ENCODE measurements at regions not wholly inside any gene's neighbourhood (a gene's known extent, or its start where the extent isn't known, plus 50 kb on each side); places are given as distances from the start of the nearest gene placed in this dataset.
"Not testable (repeated sequence)": the region's sequence is repeated elsewhere in the genome, so short reads cannot be mapped to it uniquely, and the experiment has no call there.

DNA sequence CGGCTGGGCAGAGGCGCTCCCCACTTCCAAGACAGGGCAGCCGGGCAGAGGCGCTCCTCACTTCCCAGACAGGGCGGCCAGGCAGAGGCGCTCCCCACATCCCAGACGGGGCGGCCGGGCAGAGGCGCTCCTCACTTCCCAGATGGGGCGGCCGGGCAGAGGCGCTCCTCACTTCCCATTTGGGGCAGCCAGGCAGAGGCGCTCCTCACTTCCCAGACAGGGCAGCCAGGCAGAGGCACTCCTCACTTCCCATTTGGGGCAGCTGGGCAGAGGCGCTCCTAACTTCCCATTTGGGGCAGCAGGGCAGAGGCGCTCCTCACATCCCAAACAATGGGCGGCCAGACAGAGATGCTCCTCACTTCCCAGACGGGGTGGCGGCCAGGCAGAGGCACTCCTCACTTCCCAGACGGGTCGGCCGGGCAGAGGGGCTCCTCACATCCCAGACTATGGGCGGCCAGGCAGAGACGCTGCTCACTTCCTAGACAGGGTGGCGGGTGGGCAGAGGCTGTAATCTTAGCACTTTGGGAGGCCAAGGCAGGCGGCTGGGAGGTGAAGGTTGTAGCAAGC lies 344.4 kb downstream of the TUBA3C start:
- TF ChIP-seq, protein P1, sequence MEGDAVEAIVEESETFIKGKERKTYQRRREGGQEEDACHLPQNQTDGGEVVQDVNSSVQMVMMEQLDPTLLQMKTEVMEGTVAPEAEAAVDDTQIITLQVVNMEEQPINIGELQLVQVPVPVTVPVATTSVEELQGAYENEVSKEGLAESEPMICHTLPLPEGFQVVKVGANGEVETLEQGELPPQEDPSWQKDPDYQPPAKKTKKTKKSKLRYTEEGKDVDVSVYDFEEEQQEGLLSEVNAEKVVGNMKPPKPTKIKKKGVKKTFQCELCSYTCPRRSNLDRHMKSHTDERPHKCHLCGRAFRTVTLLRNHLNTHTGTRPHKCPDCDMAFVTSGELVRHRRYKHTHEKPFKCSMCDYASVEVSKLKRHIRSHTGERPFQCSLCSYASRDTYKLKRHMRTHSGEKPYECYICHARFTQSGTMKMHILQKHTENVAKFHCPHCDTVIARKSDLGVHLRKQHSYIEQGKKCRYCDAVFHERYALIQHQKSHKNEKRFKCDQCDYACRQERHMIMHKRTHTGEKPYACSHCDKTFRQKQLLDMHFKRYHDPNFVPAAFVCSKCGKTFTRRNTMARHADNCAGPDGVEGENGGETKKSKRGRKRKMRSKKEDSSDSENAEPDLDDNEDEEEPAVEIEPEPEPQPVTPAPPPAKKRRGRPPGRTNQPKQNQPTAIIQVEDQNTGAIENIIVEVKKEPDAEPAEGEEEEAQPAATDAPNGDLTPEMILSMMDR (IDR thresholded peaks at IDR 0.05; ENCODE audit: low read depth, low read length) = not testable (repeated sequence)
- TF ChIP-seq EZH2phosphoT487 (IDR thresholded peaks at IDR 0.05; ENCODE audit: low read depth) = not testable (repeated sequence)
